GM21786 (cell line): ENCODE measurements at regions not wholly inside any gene's neighbourhood (a gene's known extent, or its start where the extent isn't known, plus 50 kb on each side); places are given as distances from the start of the nearest gene placed in this dataset.

ENCODE experiments used
- ATAC-seq: cut with Tn5 transposase; IDR thresholded peaks from one replicate; pipeline ENCODE4 v1.9.1; 2021; ENCODE audit not compliant: unreplicated experiment

GRCh38 chr16:86965840-86966550 is 351.2 kb downstream of the C16orf95 start:
- no peak for ATAC-seq

GRCh38 chr16:86966777-86967176 is 350.4 kb downstream of the C16orf95 start:
- ATAC-seq, result no peak

- ATAC-seq, result no peak
Measured at GRCh38 chr16:86968866-86969265, 348.3 kb downstream of the C16orf95 start.

DNA sequence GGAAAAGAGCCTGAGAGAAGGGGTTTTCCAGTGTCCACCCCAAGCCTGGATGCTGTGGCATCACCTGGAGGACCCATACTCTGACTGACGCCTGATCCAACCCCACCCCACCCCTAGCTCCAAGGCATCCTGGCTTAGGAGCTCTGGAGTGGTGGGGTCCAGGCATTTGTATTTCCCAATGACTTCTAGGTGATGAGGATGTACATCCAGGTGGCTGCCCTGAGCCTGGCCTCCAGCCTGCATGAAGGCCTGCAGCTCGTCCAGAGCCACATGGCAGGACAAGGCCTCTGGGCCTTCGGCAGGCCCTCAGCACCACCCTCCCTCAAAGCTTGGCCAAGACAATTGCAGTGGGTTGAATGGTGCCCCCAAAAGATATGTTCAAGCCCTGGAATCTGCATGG is 347.5 kb downstream of the C16orf95 start:
- no peak for ATAC-seq

GRCh38 chr16:86970279-86970678 is 346.9 kb downstream of the C16orf95 start:
- no peak for ATAC-seq

- no peak for ATAC-seq
Measured at GRCh38 chr16:86970726-86971125, 346.5 kb downstream of the C16orf95 start.

DNA sequence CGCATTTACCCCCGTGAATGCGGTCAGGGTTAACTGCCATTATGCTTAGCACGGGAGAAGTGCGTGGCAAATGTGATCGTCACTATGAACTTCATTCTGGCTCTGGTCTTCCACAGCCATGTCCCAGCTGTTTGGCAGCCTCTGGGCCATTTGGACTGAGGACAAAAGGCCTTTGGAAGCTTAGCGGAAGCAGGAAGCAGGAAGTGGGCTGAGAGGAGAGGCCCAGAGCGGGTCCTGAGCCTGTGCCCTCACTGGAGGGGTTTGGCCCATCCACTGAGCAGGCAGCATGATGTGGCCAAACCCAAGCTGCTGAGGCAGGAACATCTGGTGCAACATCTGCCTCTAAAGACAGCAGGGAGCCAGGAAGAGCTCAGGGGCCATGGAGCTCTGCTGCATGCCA is 345.9 kb downstream of the C16orf95 start:
- no peak for ATAC-seq

DNA sequence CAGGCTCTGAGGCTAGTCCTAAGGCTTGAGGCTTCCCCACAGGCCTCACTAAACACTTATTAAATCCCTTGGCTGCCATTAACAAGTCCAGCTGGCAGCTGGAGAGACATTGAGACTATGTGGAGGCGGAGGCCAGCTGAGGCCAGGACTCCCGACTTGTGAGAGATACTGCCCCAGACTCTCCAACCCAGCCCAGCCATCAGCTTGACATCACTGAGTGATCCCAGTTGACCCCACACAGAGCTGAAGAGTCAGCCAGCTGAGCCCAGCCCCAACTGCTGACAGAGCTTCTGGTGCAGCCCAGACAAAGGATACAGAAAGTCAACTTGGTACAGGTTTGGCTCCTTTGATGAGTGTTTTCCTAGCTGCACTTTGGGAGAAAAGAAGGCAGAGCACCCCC is 343.1 kb downstream of the C16orf95 start:
- ATAC-seq, result no peak

GRCh38 chr16:86975445-86975844 is 341.7 kb downstream of the C16orf95 start:
- no peak for ATAC-seq

DNA sequence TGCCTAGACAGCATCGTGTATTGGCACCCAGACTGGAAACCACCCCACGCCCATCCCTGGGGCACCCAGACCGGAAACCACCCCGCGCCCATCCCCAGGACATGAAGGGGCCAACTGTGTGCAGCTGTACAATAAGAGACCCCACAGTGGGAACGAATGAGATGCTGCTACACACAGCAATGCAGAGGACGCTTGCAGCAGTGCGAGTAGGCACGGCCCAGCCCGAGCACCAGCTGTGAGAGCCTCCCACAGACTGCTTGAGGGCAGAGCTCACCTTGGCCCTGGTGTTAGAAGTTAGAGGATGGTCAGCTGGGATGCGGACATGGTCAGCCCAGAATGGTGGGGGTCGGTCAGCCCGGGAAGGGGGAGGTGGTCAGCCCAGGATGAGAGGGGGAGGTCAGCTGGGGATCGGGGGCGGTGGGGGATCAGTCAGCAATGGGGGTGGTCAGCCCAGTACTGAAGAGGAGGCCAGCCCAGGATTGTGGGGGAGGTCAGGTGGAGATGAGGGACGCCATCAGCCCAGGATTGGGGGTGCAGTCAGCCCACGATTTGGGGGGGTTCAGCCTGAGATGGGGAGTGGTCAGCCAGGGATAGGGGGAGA is 340.0 kb downstream of the C16orf95 start:
- no peak for ATAC-seq

DNA sequence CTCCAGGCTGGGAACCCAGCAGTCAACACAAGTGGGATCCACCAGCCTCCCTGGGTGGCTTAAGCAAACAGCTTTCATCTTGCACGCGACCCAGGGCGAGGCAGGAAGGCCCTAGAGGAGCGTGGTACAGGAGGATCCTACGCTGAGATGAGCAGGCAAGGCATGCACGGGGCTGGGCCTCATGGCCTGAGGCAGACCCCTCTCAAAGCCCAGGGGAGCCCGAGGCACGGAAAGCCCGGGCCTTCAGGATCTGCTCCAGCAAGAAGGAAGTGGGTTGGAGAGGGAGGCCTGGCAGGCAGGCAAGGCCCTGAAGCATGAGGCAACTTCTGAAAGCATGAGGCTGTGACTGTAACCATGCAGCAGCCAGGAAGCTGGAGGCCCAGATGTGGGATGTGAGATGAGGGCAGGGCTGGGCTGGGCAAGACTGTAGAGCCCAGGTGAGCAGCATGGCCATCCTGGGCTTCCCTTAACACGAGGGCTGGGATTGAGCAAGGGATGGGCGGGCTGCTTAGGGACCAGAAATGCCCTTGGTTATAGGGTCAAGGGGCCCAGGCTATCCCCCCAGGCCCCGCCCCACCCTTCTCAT is 338.7 kb downstream of the C16orf95 start:
- no peak for ATAC-seq

GRCh38 chr16:86979061-86979460 is 338.1 kb downstream of the C16orf95 start:
- no peak for ATAC-seq

- ATAC-seq, result no peak
Measured at GRCh38 chr16:86979984-86980553, 337.1 kb downstream of the C16orf95 start.

- ATAC-seq, result no peak
Measured at GRCh38 chr16:86980644-86981043, 336.5 kb downstream of the C16orf95 start.

- ATAC-seq, result no peak
Measured at GRCh38 chr16:86982347-86982596, 334.9 kb downstream of the C16orf95 start.

GRCh38 chr16:86982912-86983311 is 334.3 kb downstream of the C16orf95 start:
- ATAC-seq, result no peak

GRCh38 chr16:86983621-86984020 is 333.6 kb downstream of the C16orf95 start:
- ATAC-seq, result no peak

- ATAC-seq, result no peak
Measured at GRCh38 chr16:86984343-86984742, 332.8 kb downstream of the C16orf95 start.

- no peak for ATAC-seq
Measured at GRCh38 chr16:86984991-86985647, 332.1 kb downstream of the C16orf95 start.

GRCh38 chr16:86985648-86986015 is 331.6 kb downstream of the C16orf95 start:
- no peak for ATAC-seq

- no peak for ATAC-seq
Measured at GRCh38 chr16:86986136-86986535, 331.1 kb downstream of the C16orf95 start.
